PC-3 (cell line): ENCODE measurements at regions not wholly inside any gene's neighbourhood (a gene's known extent, or its start where the extent isn't known, plus 50 kb on each side); places are given as distances from the start of the nearest gene placed in this dataset.

Experiments
- EZH2 ChIP-seq: fragments of 300-600 bp; sonication (generic); IDR thresholded peaks from one replicate; pipeline ENCODE4 v1.6.1; 2017; ENCODE audit warnings: antibody characterized with exemption, mild to moderate bottlenecking, low read length; ENCODE audit not compliant: unreplicated experiment
- EZH2phosphoT487 ChIP-seq: fragments of 300-600 bp; sonication (generic); IDR thresholded peaks from 2 replicates; pipeline ENCODE4 v1.6.1; 2018; ENCODE audit warnings: mild to moderate bottlenecking, antibody characterized with exemption, low read length, borderline replicate concordance
- TF ChIP-seq, protein P1 (sequence below): fragments of 300-600 bp; sonication (generic); conservative IDR thresholded peaks from 2 replicates; pipeline ENCODE4 v1.5.1; 2017; ENCODE audit warnings: antibody characterized with exemption, low read depth, mild to moderate bottlenecking, low read length

- TF ChIP-seq, protein P1, sequence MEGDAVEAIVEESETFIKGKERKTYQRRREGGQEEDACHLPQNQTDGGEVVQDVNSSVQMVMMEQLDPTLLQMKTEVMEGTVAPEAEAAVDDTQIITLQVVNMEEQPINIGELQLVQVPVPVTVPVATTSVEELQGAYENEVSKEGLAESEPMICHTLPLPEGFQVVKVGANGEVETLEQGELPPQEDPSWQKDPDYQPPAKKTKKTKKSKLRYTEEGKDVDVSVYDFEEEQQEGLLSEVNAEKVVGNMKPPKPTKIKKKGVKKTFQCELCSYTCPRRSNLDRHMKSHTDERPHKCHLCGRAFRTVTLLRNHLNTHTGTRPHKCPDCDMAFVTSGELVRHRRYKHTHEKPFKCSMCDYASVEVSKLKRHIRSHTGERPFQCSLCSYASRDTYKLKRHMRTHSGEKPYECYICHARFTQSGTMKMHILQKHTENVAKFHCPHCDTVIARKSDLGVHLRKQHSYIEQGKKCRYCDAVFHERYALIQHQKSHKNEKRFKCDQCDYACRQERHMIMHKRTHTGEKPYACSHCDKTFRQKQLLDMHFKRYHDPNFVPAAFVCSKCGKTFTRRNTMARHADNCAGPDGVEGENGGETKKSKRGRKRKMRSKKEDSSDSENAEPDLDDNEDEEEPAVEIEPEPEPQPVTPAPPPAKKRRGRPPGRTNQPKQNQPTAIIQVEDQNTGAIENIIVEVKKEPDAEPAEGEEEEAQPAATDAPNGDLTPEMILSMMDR = no peak
- TF ChIP-seq EZH2 (no peak), EZH2phosphoT487 (no peak)
Measured at GRCh38 chr6:12661432-12662089, 55.0 kb upstream of the PHACTR1 start.
